ENCODE measurements at regions not wholly inside any gene's neighbourhood (a gene's known extent, or its start where the extent isn't known, plus 50 kb on each side); places are given as distances from the start of the nearest gene placed in this dataset.

DNA sequence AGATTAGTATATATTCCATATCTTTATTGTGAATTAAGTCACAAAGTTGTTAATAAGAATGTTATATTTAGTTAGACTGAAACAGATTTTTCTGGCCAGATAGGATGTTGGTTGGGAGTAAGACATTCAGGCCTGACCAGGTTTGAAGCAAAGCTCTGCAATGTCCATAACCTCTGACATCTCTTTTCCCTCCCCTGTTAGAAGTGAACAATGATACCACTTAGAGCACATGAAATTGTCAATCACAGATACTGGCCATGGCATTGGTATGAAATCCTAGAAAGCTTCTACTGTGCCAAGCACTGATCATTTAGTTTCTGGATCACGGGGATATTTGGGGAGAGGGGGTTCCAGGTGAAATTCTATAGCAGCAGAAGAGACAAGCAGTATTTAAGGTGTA, 1455.1 kb upstream of the CDH9 start:
- TF ChIP-seq, protein P1, sequence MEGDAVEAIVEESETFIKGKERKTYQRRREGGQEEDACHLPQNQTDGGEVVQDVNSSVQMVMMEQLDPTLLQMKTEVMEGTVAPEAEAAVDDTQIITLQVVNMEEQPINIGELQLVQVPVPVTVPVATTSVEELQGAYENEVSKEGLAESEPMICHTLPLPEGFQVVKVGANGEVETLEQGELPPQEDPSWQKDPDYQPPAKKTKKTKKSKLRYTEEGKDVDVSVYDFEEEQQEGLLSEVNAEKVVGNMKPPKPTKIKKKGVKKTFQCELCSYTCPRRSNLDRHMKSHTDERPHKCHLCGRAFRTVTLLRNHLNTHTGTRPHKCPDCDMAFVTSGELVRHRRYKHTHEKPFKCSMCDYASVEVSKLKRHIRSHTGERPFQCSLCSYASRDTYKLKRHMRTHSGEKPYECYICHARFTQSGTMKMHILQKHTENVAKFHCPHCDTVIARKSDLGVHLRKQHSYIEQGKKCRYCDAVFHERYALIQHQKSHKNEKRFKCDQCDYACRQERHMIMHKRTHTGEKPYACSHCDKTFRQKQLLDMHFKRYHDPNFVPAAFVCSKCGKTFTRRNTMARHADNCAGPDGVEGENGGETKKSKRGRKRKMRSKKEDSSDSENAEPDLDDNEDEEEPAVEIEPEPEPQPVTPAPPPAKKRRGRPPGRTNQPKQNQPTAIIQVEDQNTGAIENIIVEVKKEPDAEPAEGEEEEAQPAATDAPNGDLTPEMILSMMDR (conservative IDR thresholded peaks at IDR 0.05; ENCODE audit: low read depth in 2 of 2): no peak
- TF ChIP-seq CREB1 (CRISPR knock-in tag; IDR thresholded peaks at IDR 0.05; ENCODE audit: low read depth) (no peak), EZH2 (IDR thresholded peaks at IDR 0.05; ENCODE audit: low read depth, unreplicated experiment) (no peak), ZNF114 (CRISPR knock-in tag; IDR thresholded peaks at IDR 0.05) (no peak), EZH2phosphoT487 (IDR thresholded peaks at IDR 0.05; ENCODE audit: unreplicated experiment) (no peak)

Data from GM23338 (cell line).